ENCODE measurements at regions not wholly inside any gene's neighbourhood (a gene's known extent, or its start where the extent isn't known, plus 50 kb on each side); places are given as distances from the start of the nearest gene placed in this dataset.

GRCh38 chr6:95249661-95250060 is 327.7 kb upstream of the MANEA start:
- no peak overlapping the region for H3K4me3 ChIP-seq (ENCODE audit: low read length)
- no peaks in the 10 kb centered on the region for H3K9me3 ChIP-seq (ENCODE audit: insufficient read depth, low read length)
- no peaks in the 10 kb centered on the region for H4K20me1 ChIP-seq (ENCODE audit: insufficient read depth, low read length)
- no peaks in the 10 kb centered on the region for H3K4me1 ChIP-seq (ENCODE audit: low read length)
- no peaks in the 10 kb centered on the region for H3K36me3 ChIP-seq (replicated peaks; ENCODE audit: low read depth, low read length)
- H3K9ac ChIP-seq (ENCODE audit: low read length): no peak overlapping the region
- H2AFZ ChIP-seq (ENCODE audit: low read depth, low read length): no peak overlapping the region
- no peaks in the 10 kb centered on the region for H3K79me2 ChIP-seq (ENCODE audit: low read length)
- TF ChIP-seq EZH2phosphoT487 (IDR thresholded peaks at IDR 0.05; ENCODE audit: low read depth): no peak
- TF ChIP-seq CTCF (IDR thresholded peaks at IDR 0.05; ENCODE audit: low read depth, low read length): no peak
- H3K27me3 ChIP-seq (ENCODE audit: low read depth, low read length): no peaks in the 10 kb centered on the region
- H3K27ac ChIP-seq (ENCODE audit: low read length): no peak overlapping the region
- no peak overlapping the region for H3K4me2 ChIP-seq (ENCODE audit: low read length)

GRCh38 chr6:95263840-95264239 is 313.5 kb upstream of the MANEA start:
- H3K9me3 ChIP-seq (ENCODE audit: insufficient read depth, low read length): no peaks in the 10 kb centered on the region
- H3K36me3 ChIP-seq (replicated peaks; ENCODE audit: low read depth, low read length): no peaks in the 10 kb centered on the region
- H2AFZ ChIP-seq (ENCODE audit: low read depth, low read length): no peak overlapping the region
- H3K4me3 ChIP-seq (ENCODE audit: low read length): no peak overlapping the region
- H3K27me3 ChIP-seq (ENCODE audit: low read depth, low read length): no peaks in the 10 kb centered on the region
- H4K20me1 ChIP-seq (ENCODE audit: insufficient read depth, low read length): no peaks in the 10 kb centered on the region
- no peak overlapping the region for H3K9ac ChIP-seq (ENCODE audit: low read length)
- no peaks in the 10 kb centered on the region for H3K79me2 ChIP-seq (ENCODE audit: low read length)
- H3K4me1 ChIP-seq (ENCODE audit: low read length): no peaks in the 10 kb centered on the region
- H3K4me2 ChIP-seq (ENCODE audit: low read length): no peak overlapping the region
- H3K27ac ChIP-seq (ENCODE audit: low read length): no peak overlapping the region
- TF ChIP-seq CTCF (IDR thresholded peaks at IDR 0.05; ENCODE audit: low read depth, low read length) (no peak), EZH2phosphoT487 (IDR thresholded peaks at IDR 0.05; ENCODE audit: low read depth) (no peak)

GRCh38 chr6:95266537-95267258 is 310.6 kb upstream of the MANEA start:
- no peaks in the 10 kb centered on the region for H4K20me1 ChIP-seq (ENCODE audit: insufficient read depth, low read length)
- H3K9me3 ChIP-seq (ENCODE audit: insufficient read depth, low read length): no peaks in the 10 kb centered on the region
- H3K27ac ChIP-seq (ENCODE audit: low read length): no peak overlapping the region
- no peaks in the 10 kb centered on the region for H3K4me1 ChIP-seq (ENCODE audit: low read length)
- H3K4me2 ChIP-seq (ENCODE audit: low read length): no peak overlapping the region
- H2AFZ ChIP-seq (ENCODE audit: low read depth, low read length): no peak overlapping the region
- H3K9ac ChIP-seq (ENCODE audit: low read length): no peak overlapping the region
- H3K4me3 ChIP-seq (ENCODE audit: low read length): no peak overlapping the region
- H3K79me2 ChIP-seq (ENCODE audit: low read length): no peaks in the 10 kb centered on the region
- no peak for TF ChIP-seq EZH2phosphoT487 (IDR thresholded peaks at IDR 0.05; ENCODE audit: low read depth)
- no peak for TF ChIP-seq CTCF (IDR thresholded peaks at IDR 0.05; ENCODE audit: low read depth, low read length)
- H3K27me3 ChIP-seq (ENCODE audit: low read depth, low read length): no peaks in the 10 kb centered on the region
- no peaks in the 10 kb centered on the region for H3K36me3 ChIP-seq (replicated peaks; ENCODE audit: low read depth, low read length)

GRCh38 chr6:95274686-95275235 is 302.6 kb upstream of the MANEA start:
- Histone ChIP-seq H3K4me3 (ENCODE audit: low read length) (no peak overlapping the region), H3K4me2 (ENCODE audit: low read length) (no peak overlapping the region), H3K27me3 (ENCODE audit: low read depth, low read length) (no peaks in the 10 kb centered on the region), H2AFZ (ENCODE audit: low read depth, low read length) (no peak overlapping the region), H4K20me1 (ENCODE audit: insufficient read depth, low read length) (no peaks in the 10 kb centered on the region), H3K79me2 (ENCODE audit: low read length) (no peaks in the 10 kb centered on the region), H3K9ac (ENCODE audit: low read length) (no peak overlapping the region), H3K9me3 (ENCODE audit: insufficient read depth, low read length) (no peaks in the 10 kb centered on the region), H3K4me1 (ENCODE audit: low read length) (no peaks in the 10 kb centered on the region), H3K27ac (ENCODE audit: low read length) (no peak overlapping the region), H3K36me3 (replicated peaks; ENCODE audit: low read depth, low read length) (no peaks in the 10 kb centered on the region)
- TF ChIP-seq CTCF (IDR thresholded peaks at IDR 0.05; ENCODE audit: low read depth, low read length) (no peak), EZH2phosphoT487 (IDR thresholded peaks at IDR 0.05; ENCODE audit: low read depth) (no peak)
